ENCODE measurements at regions not wholly inside any gene's neighbourhood (a gene's known extent, or its start where the extent isn't known, plus 50 kb on each side); places are given as distances from the start of the nearest gene placed in this dataset.

DNA sequence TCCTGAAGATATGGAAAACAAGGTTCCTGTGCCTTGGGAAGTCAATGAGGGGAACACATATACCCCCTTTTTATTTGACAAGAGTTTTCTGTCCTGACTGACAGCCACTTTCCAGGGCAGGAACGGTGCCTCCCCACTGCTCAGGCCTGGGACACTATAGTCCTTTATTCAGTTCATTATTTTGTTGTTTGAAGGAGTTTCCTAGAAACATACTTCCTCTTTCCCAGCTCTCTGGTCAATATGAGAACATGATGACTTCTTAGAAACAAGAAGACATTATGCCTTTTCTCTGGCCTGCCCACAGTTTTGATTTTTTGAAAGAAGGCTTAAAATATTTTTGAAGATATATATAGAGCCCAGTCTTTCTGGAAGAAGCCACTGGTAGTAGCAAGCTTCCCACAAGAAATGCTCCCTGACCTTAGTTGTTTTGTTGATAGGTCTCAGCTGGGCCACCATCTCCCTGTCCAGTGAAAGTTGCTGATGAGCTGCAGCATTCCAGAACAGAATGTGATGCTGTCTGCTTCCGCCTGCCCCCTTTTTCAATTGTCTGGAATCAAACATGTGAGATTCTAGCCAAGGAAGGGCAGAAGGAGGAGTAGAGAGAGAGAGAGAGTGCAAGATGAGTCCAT is 122.7 kb upstream of the ADRA1D start:
- peaks cover 11% of the 10 kb centered on the region for H3K27me3 Mint-ChIP-seq (ENCODE audit: low read depth)
- no peak overlapping the region for H3K4me3 Mint-ChIP-seq
- H3K4me1 Mint-ChIP-seq = peaks cover 9% of the 10 kb centered on the region
- H3K9me3 Mint-ChIP-seq = peaks cover 4% of the 10 kb centered on the region
- H3K36me3 Mint-ChIP-seq = no peaks in the 10 kb centered on the region
- DNase-seq (ENCODE audit: low spot score in 2 of 2, unreplicated experiment in 2 of 2) = no peak
- H3K27ac Mint-ChIP-seq = no peak overlapping the region
- TF ChIP-seq, protein P1, sequence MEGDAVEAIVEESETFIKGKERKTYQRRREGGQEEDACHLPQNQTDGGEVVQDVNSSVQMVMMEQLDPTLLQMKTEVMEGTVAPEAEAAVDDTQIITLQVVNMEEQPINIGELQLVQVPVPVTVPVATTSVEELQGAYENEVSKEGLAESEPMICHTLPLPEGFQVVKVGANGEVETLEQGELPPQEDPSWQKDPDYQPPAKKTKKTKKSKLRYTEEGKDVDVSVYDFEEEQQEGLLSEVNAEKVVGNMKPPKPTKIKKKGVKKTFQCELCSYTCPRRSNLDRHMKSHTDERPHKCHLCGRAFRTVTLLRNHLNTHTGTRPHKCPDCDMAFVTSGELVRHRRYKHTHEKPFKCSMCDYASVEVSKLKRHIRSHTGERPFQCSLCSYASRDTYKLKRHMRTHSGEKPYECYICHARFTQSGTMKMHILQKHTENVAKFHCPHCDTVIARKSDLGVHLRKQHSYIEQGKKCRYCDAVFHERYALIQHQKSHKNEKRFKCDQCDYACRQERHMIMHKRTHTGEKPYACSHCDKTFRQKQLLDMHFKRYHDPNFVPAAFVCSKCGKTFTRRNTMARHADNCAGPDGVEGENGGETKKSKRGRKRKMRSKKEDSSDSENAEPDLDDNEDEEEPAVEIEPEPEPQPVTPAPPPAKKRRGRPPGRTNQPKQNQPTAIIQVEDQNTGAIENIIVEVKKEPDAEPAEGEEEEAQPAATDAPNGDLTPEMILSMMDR (IDR thresholded peaks at IDR 0.05; ENCODE audit: unreplicated experiment) = no peak

DNA sequence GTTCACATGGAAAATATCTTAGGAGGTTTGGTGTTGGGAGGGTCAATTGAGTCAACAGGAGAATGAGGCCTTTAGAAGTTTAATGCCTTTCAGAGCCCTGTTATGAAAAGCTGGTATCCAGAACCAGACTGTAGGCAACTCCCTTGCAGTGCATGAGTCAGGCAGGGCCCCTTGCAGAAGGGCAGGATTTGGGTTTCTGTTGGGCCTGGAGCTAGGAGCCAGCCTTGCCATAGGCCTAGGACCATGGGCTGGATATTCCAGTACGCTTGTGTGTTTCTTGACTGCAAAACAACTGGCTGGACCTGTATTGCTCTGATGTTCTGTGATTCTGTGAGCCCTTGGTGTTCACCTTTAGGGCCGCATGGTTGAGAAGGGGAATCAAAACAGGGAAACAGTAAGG is 121.8 kb upstream of the ADRA1D start:
- H3K4me3 Mint-ChIP-seq = no peak overlapping the region
- no peak overlapping the region for H3K27ac Mint-ChIP-seq
- H3K36me3 Mint-ChIP-seq = no peaks in the 10 kb centered on the region
- peaks cover 11% of the 10 kb centered on the region for H3K27me3 Mint-ChIP-seq (ENCODE audit: low read depth)
- DNase-seq (ENCODE audit: low spot score in 2 of 2, unreplicated experiment in 2 of 2) = no peak
- TF ChIP-seq, protein P1 (IDR thresholded peaks at IDR 0.05; ENCODE audit: unreplicated experiment) = no peak
- H3K4me1 Mint-ChIP-seq = peaks cover 6% of the 10 kb centered on the region
- H3K9me3 Mint-ChIP-seq = peaks cover 7% of the 10 kb centered on the region

DNA sequence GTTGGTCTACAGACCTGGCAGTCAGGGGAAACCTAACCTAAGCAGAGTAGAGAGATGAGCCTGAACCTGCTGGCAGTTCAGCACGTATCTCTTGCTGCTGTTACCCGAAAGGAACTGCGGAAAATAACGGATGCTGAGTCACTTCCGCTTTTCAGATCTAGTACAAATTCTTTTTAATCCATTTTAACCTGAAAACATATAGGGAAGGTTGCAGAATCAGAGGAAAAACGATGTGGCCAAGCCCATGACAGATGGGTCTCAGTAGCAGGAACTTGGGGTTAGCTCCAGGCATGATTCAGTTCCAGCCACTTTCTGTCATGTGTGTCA is 120.7 kb upstream of the ADRA1D start:
- no peak for DNase-seq (ENCODE audit: low spot score in 2 of 2, unreplicated experiment in 2 of 2)
- Mint-ChIP-seq H3K27me3 (ENCODE audit: low read depth) (peaks cover 13% of the 10 kb centered on the region), H3K4me1 (no peaks in the 10 kb centered on the region), H3K9me3 (peaks cover 8% of the 10 kb centered on the region), H3K36me3 (no peaks in the 10 kb centered on the region), H3K4me3 (no peak overlapping the region), H3K27ac (no peak overlapping the region)
- TF ChIP-seq, protein P1 (IDR thresholded peaks at IDR 0.05; ENCODE audit: unreplicated experiment) = no peak

DNA sequence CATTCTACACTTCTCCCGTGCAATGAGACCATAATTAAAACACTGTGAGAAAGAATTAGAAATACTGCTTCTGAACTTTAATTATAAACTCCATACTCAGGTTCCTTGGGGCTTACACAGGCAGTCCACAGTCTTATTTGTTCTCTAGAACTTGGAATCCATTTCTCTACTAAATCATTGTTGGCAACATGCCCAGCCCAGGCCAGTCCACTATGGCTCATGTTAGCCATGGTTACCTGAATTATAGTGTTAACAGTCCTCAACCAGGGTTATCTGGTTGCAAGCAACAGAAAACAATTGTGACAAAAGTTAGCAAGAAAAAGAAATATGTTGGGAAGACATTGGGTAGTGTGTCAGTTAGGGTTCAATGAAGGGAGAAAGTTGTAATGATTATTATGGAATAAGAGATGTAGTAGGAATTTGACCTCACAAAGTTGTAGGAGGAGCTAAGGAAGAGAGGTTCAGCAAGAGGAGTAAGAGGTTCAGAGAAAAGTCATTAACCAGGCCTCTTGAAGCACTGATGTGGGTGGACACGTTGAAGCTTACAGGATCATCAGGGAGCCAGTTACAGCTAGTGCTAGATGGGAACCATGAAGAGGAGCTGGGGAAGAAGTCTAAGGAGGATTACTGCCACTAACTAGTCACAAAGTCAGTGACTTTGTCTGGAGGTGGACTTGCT is 120.2 kb upstream of the ADRA1D start:
- Mint-ChIP-seq H3K4me3 (no peak overlapping the region), H3K36me3 (no peaks in the 10 kb centered on the region), H3K9me3 (peaks cover 8% of the 10 kb centered on the region), H3K27me3 (ENCODE audit: low read depth) (peaks cover 13% of the 10 kb centered on the region), H3K27ac (no peak overlapping the region), H3K4me1 (no peaks in the 10 kb centered on the region)
- TF ChIP-seq, protein P1 (IDR thresholded peaks at IDR 0.05; ENCODE audit: unreplicated experiment) = no peak
- DNase-seq (ENCODE audit: low spot score in 2 of 2, unreplicated experiment in 2 of 2) = no peak

DNA sequence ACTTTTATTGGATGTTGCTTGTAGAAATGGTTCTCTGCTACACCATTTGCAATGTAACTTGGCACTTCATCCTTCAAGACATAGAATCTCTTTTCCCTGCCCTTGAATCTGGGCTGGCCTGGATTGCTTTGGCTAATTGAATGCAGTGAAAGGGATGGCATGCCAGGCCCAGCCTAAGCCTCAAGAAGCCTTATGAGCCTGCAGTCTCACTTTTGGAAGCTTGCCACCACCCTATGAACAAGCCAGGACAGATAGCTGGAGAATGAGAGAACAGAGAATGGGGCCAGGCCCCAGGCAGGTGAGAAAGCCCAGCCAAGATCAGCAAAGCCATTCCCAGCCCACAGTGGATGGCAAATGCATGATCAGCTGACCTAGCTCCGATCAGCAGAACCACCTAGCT is 117.0 kb upstream of the ADRA1D start:
- Mint-ChIP-seq H3K27ac (no peak overlapping the region), H3K9me3 (peaks cover 8% of the 10 kb centered on the region)
- TF ChIP-seq, protein P1 (IDR thresholded peaks at IDR 0.05; ENCODE audit: unreplicated experiment) = no peak

More for the DNA sequence above, 117.0 kb upstream of the ADRA1D start:
- Mint-ChIP-seq H3K36me3 (no peaks in the 10 kb centered on the region), H3K4me3 (no peak overlapping the region), H3K4me1 (no peaks in the 10 kb centered on the region), H3K27me3 (ENCODE audit: low read depth) (peaks cover 10% of the 10 kb centered on the region)
- DNase-seq (ENCODE audit: low spot score in 2 of 2, unreplicated experiment in 2 of 2) = no peak

Data from mesothelial cell of epicardium (in vitro differentiated cells).